ENCODE measurements at regions not wholly inside any gene's neighbourhood (a gene's known extent, or its start where the extent isn't known, plus 50 kb on each side); places are given as distances from the start of the nearest gene placed in this dataset.
"Not testable (repeated sequence)": the region's sequence is repeated elsewhere in the genome, so short reads cannot be mapped to it uniquely, and the experiment has no call there.

DNA sequence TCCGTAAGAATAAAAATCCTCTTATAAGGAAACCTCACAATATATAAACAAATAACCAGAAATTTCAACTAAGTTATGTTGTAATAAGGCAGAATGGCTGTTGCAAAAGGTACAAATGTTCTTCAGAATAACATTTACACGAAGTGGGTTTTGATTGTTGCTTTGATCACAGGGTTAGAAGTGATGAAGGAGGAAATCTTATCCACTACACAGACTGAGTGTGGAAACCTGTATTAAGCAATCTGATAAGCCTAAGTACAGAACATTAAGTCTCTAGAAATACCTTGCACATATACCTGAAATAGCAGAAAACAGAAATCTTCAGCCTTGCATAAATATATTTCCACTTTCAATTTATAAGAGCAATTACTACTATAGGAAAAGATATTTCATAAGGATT, 251.9 kb downstream of the ETV1 start:
- ATAC-seq, result no peak

DNA sequence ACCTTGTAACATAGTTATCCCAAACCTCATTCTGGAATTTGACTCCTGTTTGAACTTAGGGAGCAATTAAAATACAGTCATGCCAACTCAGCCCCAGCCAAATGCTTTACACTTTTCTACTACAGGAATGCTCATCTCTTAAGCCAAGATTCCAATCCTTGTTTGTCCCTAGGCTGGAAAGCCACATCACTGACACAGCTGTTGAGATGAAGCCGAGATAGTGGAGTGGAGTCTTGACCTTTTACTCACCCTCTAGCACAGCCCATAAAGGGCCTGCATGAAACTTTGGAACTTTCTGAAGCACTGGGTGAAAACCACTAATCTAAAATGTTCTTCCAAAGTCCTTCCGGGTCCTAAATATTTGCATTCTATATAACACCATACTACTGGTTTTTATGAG, 247.3 kb downstream of the ETV1 start:
- DNase-seq (ENCODE audit: low spot score), result no peak
- no peak for ATAC-seq

More for the DNA sequence above, 251.9 kb downstream of the ETV1 start:
- DNase-seq (ENCODE audit: low spot score), result no peak

DNA sequence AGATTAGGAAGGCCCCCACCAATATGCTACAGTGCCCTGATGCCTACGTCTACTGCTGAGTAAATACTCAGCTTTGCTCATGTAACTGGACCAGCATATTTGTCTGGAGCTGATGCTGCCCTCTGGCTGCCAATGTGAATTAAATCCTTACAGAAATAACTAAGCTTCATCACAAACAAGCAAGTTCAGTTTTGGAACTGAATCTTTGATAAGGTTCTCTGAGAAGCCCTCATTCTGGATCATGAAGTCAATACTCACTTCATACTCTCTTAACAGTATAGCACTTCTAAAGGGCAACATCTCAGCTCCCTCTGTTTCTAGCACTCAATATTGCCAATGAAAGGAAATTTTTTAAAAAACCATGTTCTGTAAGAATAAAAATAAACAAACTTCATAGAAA, 246.7 kb downstream of the ETV1 start:
- ATAC-seq, result peak; percentile 77
- DNase-seq (ENCODE audit: low spot score), result no peak

DNA sequence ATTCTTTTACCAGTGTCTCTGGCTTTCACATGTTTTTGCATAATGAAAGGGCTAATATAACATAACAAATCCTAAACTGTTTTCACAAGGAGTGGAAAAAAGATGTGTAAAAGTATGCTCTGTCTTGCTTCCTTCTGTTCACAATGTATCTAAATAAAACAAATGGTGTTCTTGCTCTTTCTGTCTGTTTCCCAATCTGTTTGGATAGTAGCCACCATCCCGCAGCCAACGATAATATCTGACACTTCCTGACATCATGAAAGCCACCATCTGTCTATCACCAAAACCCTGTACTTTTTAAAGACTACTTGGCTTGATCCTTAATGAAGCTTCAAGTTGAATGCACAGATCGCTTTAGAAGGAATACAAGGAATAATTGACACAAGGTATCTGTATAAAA, 246.2 kb downstream of the ETV1 start:
- DNase-seq (ENCODE audit: low spot score), result no peak
- no peak for ATAC-seq

DNA sequence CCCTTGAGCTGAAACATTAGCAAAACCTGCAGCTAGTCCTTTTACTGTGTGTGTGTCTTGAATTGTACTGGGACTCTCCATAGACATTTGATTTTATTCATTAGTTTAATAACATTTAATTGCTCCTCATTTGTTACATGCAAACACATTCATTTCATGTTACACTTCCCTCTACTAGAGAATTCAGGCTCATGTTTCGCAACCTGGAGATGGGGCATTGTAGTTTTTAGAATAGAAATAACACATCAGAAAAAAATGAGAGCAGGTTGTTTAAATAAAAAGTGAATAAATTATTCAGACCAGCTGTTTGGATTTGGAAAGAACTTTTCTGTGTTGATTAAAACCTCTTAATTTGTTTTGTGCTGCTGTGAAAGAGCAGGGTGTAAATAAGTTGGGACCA, 243.9 kb downstream of the ETV1 start:
- no peak for ATAC-seq
- no peak for DNase-seq (ENCODE audit: low spot score)

- ATAC-seq, result no peak
- no peak for DNase-seq (ENCODE audit: low spot score)
Observed at GRCh38 chr7:13748998-13749397, 240.5 kb downstream of the ETV1 start.

- ATAC-seq (no peak), DNase-seq (ENCODE audit: low spot score) (no peak)
Observed at GRCh38 chr7:13749636-13750035, 239.8 kb downstream of the ETV1 start.

DNA sequence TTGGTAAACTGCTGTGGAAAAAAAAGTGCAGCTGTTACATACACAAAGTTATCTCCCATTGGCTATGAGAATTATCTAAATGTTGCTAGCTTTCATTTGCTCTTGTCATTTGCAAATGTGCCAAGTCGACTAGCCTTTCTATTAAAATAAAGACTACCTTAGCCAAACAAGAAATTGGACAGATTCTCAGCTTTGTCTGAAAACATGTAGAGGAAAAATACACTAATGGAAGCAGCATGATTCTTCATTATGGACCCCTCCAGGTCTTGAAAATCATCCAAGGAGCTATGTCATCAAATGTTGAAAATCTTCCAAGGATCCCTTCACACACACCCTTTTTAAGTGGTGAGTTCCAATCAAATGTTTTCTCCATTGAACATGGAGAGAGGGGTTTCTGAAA, 237.7 kb downstream of the ETV1 start:
- no peak for DNase-seq (ENCODE audit: low spot score)
- no peak for ATAC-seq

DNA sequence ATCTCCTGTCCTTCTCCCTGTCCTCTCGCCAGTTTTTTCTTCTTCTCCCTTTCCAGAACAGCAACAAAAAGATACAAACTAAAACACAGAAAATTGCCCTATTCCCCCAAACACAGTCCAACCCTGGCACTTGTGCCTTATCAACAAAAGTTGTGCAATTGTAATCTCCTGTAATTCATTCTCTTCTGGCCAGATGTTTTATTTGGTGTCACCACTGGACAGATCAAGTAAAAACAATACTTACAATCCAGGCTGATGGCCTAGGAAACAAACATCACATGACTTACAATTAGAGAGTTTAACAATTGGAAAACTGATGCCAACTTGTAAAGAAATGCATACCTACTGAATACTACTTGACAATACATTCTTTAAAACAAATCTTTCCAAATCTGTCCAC, 231.6 kb downstream of the ETV1 start:
- DNase-seq (ENCODE audit: low spot score) (no peak), ATAC-seq (no peak)

DNA sequence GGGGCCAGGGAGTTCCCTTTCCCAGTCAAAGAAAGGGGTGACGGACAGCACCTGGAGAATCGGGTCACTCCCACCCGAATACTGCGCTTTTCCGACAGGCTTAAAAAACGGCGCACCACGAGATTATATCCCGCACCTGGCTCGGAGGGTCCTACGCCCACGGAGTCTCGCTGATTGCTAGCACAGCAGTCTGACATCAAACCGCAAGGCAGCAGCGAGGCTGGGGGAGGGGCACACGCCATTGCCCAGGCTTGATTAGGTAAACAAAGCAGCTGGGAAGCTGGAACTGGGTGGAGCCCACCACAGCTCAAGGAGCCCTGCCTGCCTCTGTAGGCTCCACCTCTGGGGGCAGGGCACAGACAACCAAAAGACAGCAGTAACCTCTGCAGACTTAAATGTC, 223.6 kb downstream of the ETV1 start:
- not testable (repeated sequence) for DNase-seq (ENCODE audit: low spot score); ATAC-seq

DNA sequence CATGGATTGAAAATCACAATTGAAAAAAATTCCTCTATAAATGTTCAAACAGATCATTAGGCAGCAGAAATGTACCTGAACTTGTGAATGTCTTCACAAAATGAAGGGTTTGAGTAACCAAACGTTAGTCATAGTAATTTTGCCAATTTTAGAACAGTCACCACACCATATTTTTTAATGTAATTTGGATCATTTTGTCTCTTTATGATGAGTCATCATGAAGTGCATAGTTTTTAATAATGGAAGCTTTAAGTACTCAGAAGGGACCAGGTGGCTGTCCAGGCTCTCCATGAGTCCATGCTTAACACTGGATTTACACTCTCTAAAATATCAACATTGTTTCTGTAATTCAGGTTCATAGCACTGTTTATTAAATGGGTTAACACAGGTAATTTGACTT, 219.2 kb downstream of the ETV1 start:
- ATAC-seq (no peak), DNase-seq (ENCODE audit: low spot score) (no peak)

GRCh38 chr7:13774976-13775375, 214.5 kb downstream of the ETV1 start:
- no peak for ATAC-seq
- DNase-seq (ENCODE audit: low spot score), result no peak

DNA sequence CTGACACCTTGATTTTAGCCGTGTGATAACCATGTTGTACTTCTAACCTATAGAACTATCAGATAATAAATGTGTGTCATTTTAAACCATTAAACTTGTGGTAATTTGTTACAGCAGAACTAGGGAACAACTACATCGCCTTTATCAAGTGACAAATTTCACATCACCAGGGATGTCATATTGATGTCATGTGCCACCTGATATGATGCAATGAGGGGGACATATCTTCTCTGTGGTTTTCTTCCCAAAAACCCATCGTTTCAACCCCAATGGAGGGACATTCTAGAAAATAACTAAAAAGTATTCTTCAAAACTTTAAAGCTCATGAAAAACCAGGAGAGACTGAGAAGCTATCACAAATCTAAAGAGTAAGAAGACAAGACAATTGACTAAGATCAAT, 212.2 kb downstream of the ETV1 start:
- ATAC-seq, result no peak
- DNase-seq (ENCODE audit: low spot score), result no peak

DNA sequence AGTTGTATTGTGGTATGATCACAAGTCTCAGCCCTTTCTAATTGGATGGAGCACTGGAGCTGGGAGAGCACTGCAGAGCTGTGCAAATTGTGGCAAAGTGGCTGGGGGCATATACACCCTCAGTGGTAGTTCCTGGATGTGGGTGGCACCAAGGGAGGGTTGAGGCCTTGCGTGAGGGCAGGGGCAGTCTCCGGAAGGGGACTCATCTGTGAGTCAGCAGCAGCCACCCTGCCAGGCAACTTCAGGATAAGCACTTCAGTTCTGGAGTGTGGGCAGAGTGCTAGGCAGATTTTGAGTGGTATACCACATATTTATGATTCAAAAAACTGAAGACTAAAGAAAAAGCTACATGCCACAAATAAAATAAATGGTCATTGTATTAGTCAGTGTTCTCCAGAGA, 210.5 kb downstream of the ETV1 start:
- ATAC-seq (no peak), DNase-seq (ENCODE audit: low spot score) (no peak)

DNA sequence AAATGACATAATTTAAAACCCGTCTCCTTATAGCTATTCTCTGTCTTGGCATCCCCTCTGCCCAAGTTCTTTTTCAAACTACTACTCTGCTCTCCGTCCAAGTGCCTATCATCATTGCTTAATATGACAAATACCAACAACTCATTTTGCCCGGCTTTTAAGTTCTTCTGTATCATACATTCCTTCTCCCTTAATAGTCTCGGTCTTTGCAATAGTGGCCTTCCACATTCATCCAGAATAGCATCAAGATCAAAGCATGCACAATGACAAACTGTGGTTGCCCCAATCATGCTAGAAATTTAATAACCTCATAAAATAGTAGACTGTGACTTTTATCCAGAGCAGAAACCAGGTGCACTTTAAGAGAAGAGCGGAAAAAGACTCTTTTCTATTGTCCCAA, 198.9 kb downstream of the ETV1 start:
- no peak for ATAC-seq

GRCh38 chr7:13792208-13792607, 197.3 kb downstream of the ETV1 start:
- ATAC-seq (no peak), DNase-seq (ENCODE audit: low spot score) (no peak)

More for the DNA sequence above, 198.9 kb downstream of the ETV1 start:
- no peak for DNase-seq (ENCODE audit: low spot score)

DNA sequence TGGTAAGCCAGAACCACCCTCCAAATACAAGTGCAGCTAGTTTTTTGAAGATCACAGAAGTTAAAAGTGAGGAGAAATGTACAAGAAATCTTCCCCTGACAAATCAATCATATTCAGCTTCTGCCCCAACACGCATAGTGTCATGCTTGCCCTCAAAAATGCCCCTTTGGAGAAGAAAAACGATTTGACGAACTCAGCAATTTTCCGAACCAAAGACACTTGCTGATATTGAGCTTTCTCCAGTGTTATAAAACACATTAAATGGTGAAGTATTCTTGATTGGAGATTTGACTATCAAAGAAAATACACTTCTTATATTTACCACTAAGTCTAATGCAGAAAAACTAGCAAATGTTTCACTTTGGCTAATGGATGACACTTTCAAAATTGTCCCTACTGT, 195.5 kb downstream of the ETV1 start:
- DNase-seq (ENCODE audit: low spot score), result no peak
- no peak for ATAC-seq

GRCh38 chr7:13794581-13794980, 194.9 kb downstream of the ETV1 start:
- ATAC-seq (no peak), DNase-seq (ENCODE audit: low spot score) (no peak)

GRCh38 chr7:13797545-13797944, 191.9 kb downstream of the ETV1 start:
- ATAC-seq (no peak), DNase-seq (ENCODE audit: low spot score) (no peak)

- DNase-seq (ENCODE audit: low spot score) (no peak), ATAC-seq (no peak)
Observed at GRCh38 chr7:13800694-13801448, 188.6 kb downstream of the ETV1 start.

GRCh38 chr7:13801669-13802068, 187.8 kb downstream of the ETV1 start:
- ATAC-seq (no peak), DNase-seq (ENCODE audit: low spot score) (no peak)

GRCh38 chr7:13802651-13803050, 186.8 kb downstream of the ETV1 start:
- ATAC-seq (no peak), DNase-seq (ENCODE audit: low spot score) (no peak)

GRCh38 chr7:13803134-13803533, 186.3 kb downstream of the ETV1 start:
- DNase-seq (ENCODE audit: low spot score), result no peak
- no peak for ATAC-seq

Measured in left lobe of liver (tissue), 2 donors.